Transverse colon (tissue), 4 donors: ENCODE measurements at regions not wholly inside any gene's neighbourhood (a gene's known extent, or its start where the extent isn't known, plus 50 kb on each side); places are given as distances from the start of the nearest gene placed in this dataset.

Source experiments
- DNase-seq: peaks from one replicate; pipeline ENCODE4 v3.0.0-alpha.2; 2019
- H3K27ac ChIP-seq, 4 donors: fragments of 200-600 bp; sonication (generic); 2 replicates each; pipeline ENCODE4 v1.5.1; 2016 to 2018; ENCODE audit warnings: inconsistent platforms in 4 of 4
- H3K27me3 ChIP-seq: fragments of 200-600 bp; sonication (generic); 2 replicates; pipeline ENCODE4 v1.5.1; 2017; ENCODE audit warnings: inconsistent platforms
- H3K36me3 ChIP-seq, 4 donors: fragments of 200-600 bp; sonication (generic); 2 replicates each; pipeline ENCODE4 v1.5.1; 2017 to 2019; ENCODE audit warnings: inconsistent platforms in 4 of 4
- H3K4me1 ChIP-seq, 4 donors: fragments of 200-600 bp; sonication (generic); 2 replicates each; pipeline ENCODE4 v1.5.1; 2017 to 2020; ENCODE audit warnings: inconsistent platforms in 4 of 4
- H3K4me3 ChIP-seq, 4 donors: fragments of 200-600 bp; sonication (generic); 1 replicate in 1 of 4; 2 replicates in 3 of 4; pipeline versions ENCODE4 v1.5.1 to v1.6.1; 2017 to 2019; ENCODE audit warnings: inconsistent platforms in 4 of 4
- H3K9me3 ChIP-seq, 2 donors: fragments of 200-600 bp; sonication (generic); 2 replicates each; pipeline ENCODE4 v1.5.1; 2017 to 2019; ENCODE audit warnings: inconsistent platforms in 2 of 2
- CTCF ChIP-seq, 5 experiments: fragments of 200-600 bp in 3 of 5; fragments of 450-650 bp in 2 of 5; sonication (generic) in 3 of 5; IDR thresholded peaks; 1 replicate in 2 of 5; 2 replicates in 3 of 5; pipeline ENCODE4 v1.5.1; 2016 to 2017; ENCODE audit warnings: antibody characterized with exemption in 5 of 5, inconsistent platforms in 3 of 5, mild to moderate bottlenecking in 2 of 5, moderate library complexity in 1 of 5
- EP300 ChIP-seq: sonication (generic); formaldehyde crosslinking; IDR thresholded peaks from one replicate; pipeline ENCODE4 v1.6.1; 2017; ENCODE audit warnings: antibody characterized with exemption, low read depth
- POLR2A ChIP-seq: fragments of 450-650 bp; IDR thresholded peaks from one replicate; pipeline ENCODE4 v1.6.1; 2016; ENCODE audit warnings: antibody characterized with exemption, mild to moderate bottlenecking, moderate library complexity
- POLR2AphosphoS5 ChIP-seq, 3 donors: sonication (generic); formaldehyde crosslinking; IDR thresholded peaks; one replicate each; pipeline ENCODE4 v1.6.1; 2016; ENCODE audit warnings: antibody characterized with exemption in 3 of 3
- WGBS, 2 donors: methylation state at CpG; one replicate each; pipeline ENCODE4 v1.1.5; 2018; ENCODE audit warnings: low coverage in 1 of 2; 5-methylcytosine and 5-hydroxymethylcytosine counted together
- in situ Hi-C, 4 donors: fragments of 200-750 bp; cut with MboI; loops; one replicate each; pipeline versions ENCODE4 v1.15.0 to v1.15.1; 2017; ENCODE audit warnings: low sequenced_read_pairs in 3 of 4, low pct_ligation_motif_present in 1 of 4, low pct_unique_long_range_greater_than_20kb in 1 of 4
- intact Hi-C: fragments of 100-400 bp; cut with DNase I; formaldehyde crosslinking; loops from one replicate; pipeline ENCODE4 v1.15.1; 2023; ENCODE audit warnings: low total_unique reads

- DNase-seq, result no peak
- Histone ChIP-seq H3K27me3 (no peaks in the 10 kb centered on the region), H3K27ac (no peak overlapping the region), H3K9me3 (no peaks in the 10 kb centered on the region), H3K36me3 (no peaks in the 10 kb centered on the region), H3K4me1 (no peaks in the 10 kb centered on the region), H3K4me3 (no peak overlapping the region)
- in situ Hi-C loops (no loop called here), intact Hi-C loops (no loop called here)
- WGBS, 2 donors, result 35 to 50% methylated on average over 1 of the region's 1 CpG
- no peak for TF ChIP-seq CTCF (IDR thresholded peaks at IDR 0.05)
- no peak for TF ChIP-seq EP300
These were observed 169.3 kb downstream of the SEC16B start for GRCh38 chr1:177800400-177801088.

- intact Hi-C loops, result no loop called here
- no peak for TF ChIP-seq POLR2A
- no peak for TF ChIP-seq CTCF (IDR thresholded peaks at IDR 0.05)
- TF ChIP-seq POLR2AphosphoS5 (IDR thresholded peaks at IDR 0.05), result no peak
- no peak for TF ChIP-seq EP300
- no peaks in the 10 kb centered on the region for H3K9me3 ChIP-seq
- no peak overlapping the region for H3K4me3 ChIP-seq
- DNase-seq, result no peak
- no peaks in the 10 kb centered on the region for H3K4me1 ChIP-seq
- H3K36me3 ChIP-seq, result no peaks in the 10 kb centered on the region
- no peaks in the 10 kb centered on the region for H3K27me3 ChIP-seq
- in situ Hi-C loops, result no loop called here
- H3K27ac ChIP-seq, result no peak overlapping the region
- WGBS, 2 donors, result 77 to 80% methylated on average over 4 of the region's 4 CpGs
These were observed 170.1 kb downstream of the SEC16B start for GRCh38 chr1:177799746-177800145.

DNA sequence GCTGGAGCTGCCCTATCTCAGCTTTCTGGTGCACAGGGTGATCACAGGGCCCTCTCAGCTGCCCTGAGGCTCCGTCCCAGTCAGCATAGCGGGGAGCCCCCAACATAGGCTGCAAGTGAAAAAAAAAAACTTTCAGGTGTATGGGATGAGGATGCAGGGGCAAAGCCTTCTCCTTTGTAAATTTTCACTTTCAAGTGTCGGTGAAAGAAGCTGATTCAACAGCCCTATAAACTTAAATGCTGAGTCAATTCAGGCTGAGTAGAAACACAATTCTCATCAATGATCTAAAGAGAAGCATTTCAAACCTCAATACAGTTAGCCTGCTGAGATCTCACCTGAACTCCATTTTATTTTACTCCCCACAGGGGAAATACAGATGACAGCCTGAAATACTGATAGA, 171.2 kb downstream of the SEC16B start:
- Histone ChIP-seq H3K36me3 (no peaks in the 10 kb centered on the region), H3K27me3 (no peaks in the 10 kb centered on the region), H3K27ac (no peak overlapping the region), H3K4me3 (no peak overlapping the region), H3K4me1 (no peaks in the 10 kb centered on the region), H3K9me3 (no peaks in the 10 kb centered on the region)
- in situ Hi-C loops, result no loop called here
- intact Hi-C loops, result no loop called here
- 64 to 88% methylated on average over 3 of the region's 3 CpGs for WGBS, 2 donors
- no peak for TF ChIP-seq POLR2AphosphoS5 (IDR thresholded peaks at IDR 0.05)
- TF ChIP-seq EP300, result no peak
- TF ChIP-seq CTCF (IDR thresholded peaks at IDR 0.05), result no peak
- TF ChIP-seq POLR2A, result no peak
- no peak for DNase-seq

DNA sequence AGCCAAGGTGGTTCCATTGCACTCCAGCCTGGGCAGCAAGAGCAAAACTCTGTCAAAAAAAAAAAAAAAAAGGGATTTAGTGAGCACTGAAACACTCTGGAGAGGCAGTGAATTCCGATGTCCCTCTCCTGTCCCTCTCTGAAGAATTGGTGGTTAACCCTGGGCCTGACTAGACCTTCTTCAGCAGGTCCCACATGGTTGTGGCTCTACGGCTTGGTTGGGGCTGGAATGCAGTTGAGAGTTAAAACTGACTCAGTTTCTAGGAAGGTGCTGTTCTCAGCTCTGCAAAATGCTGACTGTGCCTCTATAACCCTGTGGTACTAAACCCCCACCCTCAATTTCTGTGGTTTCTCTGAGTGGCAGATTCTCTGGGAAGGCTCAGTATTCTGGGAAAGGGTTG, 173.3 kb downstream of the SEC16B start:
- in situ Hi-C loops (no loop called here), intact Hi-C loops (no loop called here)
- H3K36me3 ChIP-seq, result no peaks in the 10 kb centered on the region
- no peaks in the 10 kb centered on the region for H3K4me1 ChIP-seq
- H3K4me3 ChIP-seq, result no peak overlapping the region
- H3K27me3 ChIP-seq, result no peaks in the 10 kb centered on the region
- no peak overlapping the region for H3K27ac ChIP-seq
- no peak for TF ChIP-seq CTCF (IDR thresholded peaks at IDR 0.05)
- no peak for TF ChIP-seq POLR2A
- no peak for TF ChIP-seq EP300
- no peak for TF ChIP-seq POLR2AphosphoS5 (IDR thresholded peaks at IDR 0.05)
- no peaks in the 10 kb centered on the region for H3K9me3 ChIP-seq
- no peak for DNase-seq
- WGBS, 2 donors, result 89 to 93% methylated on average over 2 of the region's 2 CpGs
